Common myeloid progenitor, CD34-positive (primary cell): ENCODE measurements at regions not wholly inside any gene's neighbourhood (a gene's known extent, or its start where the extent isn't known, plus 50 kb on each side); places are given as distances from the start of the nearest gene placed in this dataset.

Experiments
- CTCF ChIA-PET: fragments of 350-600 bp; sonication (Branson Sonifier 250); formaldehyde crosslinking; loops from one replicate; lab custom pipeline; 2021; ENCODE audit warnings: antibody characterized with exemption; lab: Charles Lee
- POLR2A ChIA-PET: fragments of 350-600 bp; sonication (Branson Sonifier 250); formaldehyde crosslinking; loops from one replicate; lab custom pipeline; 2021; ENCODE audit warnings: antibody characterized with exemption; lab: Charles Lee
- DNase-seq, 3 donors: peaks; one replicate each; pipeline versions ENCODE4 v3.0.0 to v3.0.0-alpha.2; 2013
- H3K27ac ChIP-seq, 2 experiments: 1 replicate in 1 of 2; 2 replicates in 1 of 2; pipeline ENCODE4 v1.7.0; 2013; ENCODE audit warnings: inconsistent platforms in 2 of 2, low read length in 2 of 2, mild to moderate bottlenecking in 2 of 2, low read depth in 1 of 2, moderate library complexity in 1 of 2; ENCODE audit not compliant: severe bottlenecking in 2 of 2, insufficient read depth in 1 of 2, poor library complexity in 1 of 2
- H3K27me3 ChIP-seq, 5 experiments: replicated peaks in 2 of 5; 1 replicate in 3 of 5; 2 replicates in 2 of 5; pipeline versions ENCODE4 v1.6.1 to v1.7.0; 2013; ENCODE audit warnings: low read length in 4 of 5, mild to moderate bottlenecking in 2 of 5, moderate library complexity in 2 of 5, inconsistent platforms in 1 of 5; ENCODE audit not compliant: insufficient read depth in 5 of 5, control insufficient read depth in 4 of 5
- H3K36me3 ChIP-seq, 4 experiments: 1 replicate in 2 of 4; 2 replicates in 2 of 4; pipeline versions ENCODE4 v1.6.1 to v1.7.0; 2013; ENCODE audit warnings: low read length in 3 of 4, control low read depth in 1 of 4, mild to moderate bottlenecking in 1 of 4; ENCODE audit not compliant: control insufficient read depth in 4 of 4, insufficient read depth in 4 of 4
- H3K4me1 ChIP-seq, 4 experiments: 1 replicate in 3 of 4; 2 replicates in 1 of 4; pipeline versions ENCODE4 v1.6.1 to v1.7.1; 2013; ENCODE audit warnings: low read length in 3 of 4, mild to moderate bottlenecking in 3 of 4, control low read depth in 1 of 4, inconsistent platforms in 1 of 4, moderate library complexity in 1 of 4; ENCODE audit not compliant: control insufficient read depth in 4 of 4, insufficient read depth in 4 of 4; ENCODE audit errors: control extremely low read depth in 1 of 4
- H3K4me3 ChIP-seq, 7 experiments: 1 replicate in 4 of 7; 2 replicates in 3 of 7; pipeline versions ENCODE4 v1.5.1 to v1.7.0; 2013; ENCODE audit warnings: mild to moderate bottlenecking in 7 of 7, low read length in 6 of 7, moderate library complexity in 6 of 7, inconsistent platforms in 2 of 7, low read depth in 2 of 7, control low read depth in 1 of 7; ENCODE audit not compliant: insufficient read depth in 4 of 7, control insufficient read depth in 1 of 7; ENCODE audit errors: extremely low read depth in 1 of 7
- H3K9me3 ChIP-seq, 5 experiments: 1 replicate in 4 of 5; 2 replicates in 1 of 5; pipeline versions ENCODE4 v1.6.1 to v1.7.1; 2013; ENCODE audit warnings: low read length in 4 of 5, mild to moderate bottlenecking in 2 of 5, inconsistent platforms in 1 of 5, low read depth in 1 of 5, moderate library complexity in 1 of 5; ENCODE audit not compliant: control insufficient read depth in 4 of 5, insufficient read depth in 2 of 5; ENCODE audit errors: control extremely low read depth in 1 of 5
- WGBS: methylation state at CpG from one replicate; pipeline ENCODE4 v1.1.5; 2013; ENCODE audit not compliant: insufficient coverage; 5-methylcytosine and 5-hydroxymethylcytosine counted together

DNA sequence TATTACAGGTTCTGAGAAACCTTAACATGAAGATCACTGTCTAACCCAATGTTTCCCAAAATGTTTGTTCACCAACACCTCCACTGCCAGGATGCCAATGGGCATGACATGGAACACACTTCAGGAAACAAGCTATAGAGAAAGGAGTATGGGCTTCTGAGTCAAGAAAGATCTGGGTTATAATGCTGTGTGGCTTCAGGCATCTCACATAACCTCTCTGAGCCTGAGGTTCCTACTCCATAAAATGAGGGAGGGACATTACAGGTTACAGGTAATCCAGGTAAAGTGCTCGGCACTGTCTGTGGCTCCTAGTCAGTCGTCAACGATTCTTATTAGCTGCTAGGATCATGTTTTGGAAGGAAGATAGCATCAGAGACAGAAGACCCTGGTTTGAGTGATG is 126.4 kb upstream of the SMAD3 start:
- Histone ChIP-seq H3K4me3 (no peak overlapping the region), H3K4me1 (no peaks in the 10 kb centered on the region), H3K27ac (no peak overlapping the region), H3K27me3 (no peaks in the 10 kb centered on the region), H3K36me3 (no peaks in the 10 kb centered on the region), H3K9me3 (peaks cover 0 to 10% (median 7%) of the 10 kb centered on the region in 5 experiments)
- ChIA-PET POLR2A (no interaction called here), CTCF (interaction anchor here (0.8 to 1.6 kb wide), 2 partner anchors 9 to 38 kb away, joined by 3 to 4 read pairs; no protein-coding TSS in a partner anchor)
- 92% methylated on average over 3 of the region's 3 CpGs for WGBS
- no peak for DNase-seq

DNA sequence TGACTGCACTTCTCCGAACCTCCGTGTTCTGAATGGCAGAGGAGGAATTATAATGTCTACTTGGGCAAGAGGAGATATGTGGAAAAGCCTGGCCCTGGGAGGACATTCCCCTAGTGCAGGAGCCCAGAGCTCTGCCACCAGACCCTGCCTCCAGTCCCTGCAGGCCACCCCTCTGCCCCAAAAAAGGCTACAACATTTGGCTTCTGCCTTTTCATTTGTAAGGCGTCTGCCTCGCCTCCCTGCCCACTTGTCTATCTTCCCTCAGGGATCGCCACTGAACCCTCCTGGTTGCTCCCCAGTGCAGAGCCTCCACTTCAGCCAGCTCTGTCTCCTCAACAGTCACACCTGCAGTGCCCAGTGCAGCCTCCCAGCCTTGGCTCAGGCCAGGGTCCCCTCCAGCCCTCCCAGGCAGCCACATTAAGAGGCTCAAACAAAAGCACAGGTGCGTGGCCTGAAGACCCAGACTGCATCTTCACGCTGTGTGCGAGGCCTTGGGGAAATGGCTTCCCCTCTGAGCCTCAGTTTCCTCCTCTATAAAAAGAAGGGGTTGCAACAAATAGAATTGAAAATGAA is 125.9 kb upstream of the SMAD3 start:
- DNase-seq, result no peak
- WGBS, result 100% methylated on average over 6 of the region's 8 CpGs
- ChIA-PET POLR2A (no interaction called here), CTCF (interaction anchor here (0.8 to 1.6 kb wide), 2 partner anchors 9 to 39 kb away, joined by 3 to 4 read pairs; no protein-coding TSS in a partner anchor)
- Histone ChIP-seq H3K27me3 (no peaks in the 10 kb centered on the region), H3K4me1 (no peaks in the 10 kb centered on the region), H3K27ac (no peak overlapping the region), H3K36me3 (no peaks in the 10 kb centered on the region), H3K4me3 (no peak overlapping the region), H3K9me3 (peaks cover 0 to 5% (median 1%) of the 10 kb centered on the region in 5 experiments)

DNA sequence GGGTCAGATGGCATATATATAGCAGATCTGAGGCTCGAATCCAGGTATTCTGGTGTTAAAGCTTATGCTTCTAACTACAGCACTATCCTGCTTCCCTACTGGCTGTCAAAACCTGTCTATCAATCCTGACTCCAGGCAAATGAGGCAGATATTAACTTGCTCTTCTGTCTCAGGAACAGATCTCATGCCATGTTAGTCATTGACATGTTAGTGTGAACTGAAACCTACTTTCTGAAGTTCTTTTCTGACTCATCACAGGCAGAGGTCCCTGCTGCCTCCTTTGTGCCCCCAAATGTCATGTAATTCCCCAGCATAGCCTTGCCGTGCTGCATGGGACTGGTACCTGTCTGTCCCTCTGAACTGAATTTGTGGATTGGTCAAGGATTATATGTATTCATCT is 125.0 kb upstream of the SMAD3 start:
- Histone ChIP-seq H3K4me1 (no peaks in the 10 kb centered on the region), H3K4me3 (no peak overlapping the region), H3K36me3 (no peaks in the 10 kb centered on the region), H3K27ac (no peak overlapping the region), H3K9me3 (peaks cover 0 to 5% (median 0%) of the 10 kb centered on the region in 5 experiments), H3K27me3 (no peaks in the 10 kb centered on the region)
- DNase-seq, result no peak
- ChIA-PET POLR2A (interaction anchor here (0.5 kb wide), 1 partner anchor 313 kb away, joined by 3 read pairs; no protein-coding TSS in a partner anchor), CTCF (interaction anchor here (2.2 kb wide), 1 partner anchor 18 kb away, joined by 5 read pairs; no protein-coding TSS in a partner anchor)
- 96% methylated on average over 2 of the region's 2 CpGs for WGBS

DNA sequence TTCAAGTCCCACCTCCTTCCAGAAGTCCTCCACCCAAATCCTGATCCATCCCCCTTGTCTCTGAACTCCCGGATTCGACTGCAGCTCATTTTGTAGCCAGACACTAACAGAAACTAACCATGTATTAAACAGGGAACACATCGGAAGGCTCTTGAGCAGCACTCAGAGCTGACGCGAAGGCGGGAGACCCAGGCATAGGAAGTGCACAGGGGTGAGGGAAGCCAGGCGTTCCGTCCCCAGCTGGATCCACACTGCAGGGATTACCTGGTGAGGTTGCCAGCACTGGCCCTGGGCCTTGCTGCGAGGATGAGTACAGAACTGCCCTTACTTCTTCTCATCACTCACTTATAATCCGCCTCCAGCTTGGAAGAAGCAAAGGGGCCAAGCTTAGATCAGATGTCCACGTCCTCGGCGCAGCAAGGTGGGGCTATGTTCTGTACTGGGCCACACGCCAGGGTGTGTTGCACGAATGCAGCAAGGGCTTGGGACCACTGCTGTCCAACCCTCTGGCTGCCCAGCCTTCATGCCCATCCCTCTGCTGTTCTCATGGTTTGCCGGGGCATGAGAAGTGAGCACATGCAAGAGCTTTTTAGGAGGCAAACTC is 124.2 kb upstream of the SMAD3 start:
- WGBS, result 96% methylated on average over 12 of the region's 16 CpGs
- no peaks in the 10 kb centered on the region for H3K4me1 ChIP-seq
- no peaks in the 10 kb centered on the region for H3K36me3 ChIP-seq
- no peaks in the 10 kb centered on the region for H3K27me3 ChIP-seq
- H3K27ac ChIP-seq, result no peak overlapping the region
- no peak for DNase-seq
- H3K9me3 ChIP-seq, result peaks cover 0 to 5% (median 0%) of the 10 kb centered on the region in 5 experiments
- CTCF ChIA-PET, result interaction anchor here (0.7 to 2.2 kb wide), 4 partner anchors 9 to 364 kb away, joined by 3 to 5 read pairs (median 4); no protein-coding TSS in a partner anchor
- POLR2A ChIA-PET, result interaction anchor here (0.5 kb wide), 1 partner anchor 313 kb away, joined by 3 read pairs; no protein-coding TSS in a partner anchor
- no peak overlapping the region for H3K4me3 ChIP-seq

- 81% methylated on average over 2 of the region's 3 CpGs for WGBS
- CTCF ChIA-PET, result interaction anchor here (0.9 to 5.5 kb wide), 5 partner anchors 10 to 363 kb away, joined by 3 to 39 read pairs (median 5); no protein-coding TSS in a partner anchor
Observed at GRCh38 chr15:66941791-66942190, 123.6 kb upstream of the SMAD3 start.

GRCh38 chr15:66942649-66943390 is 122.6 kb upstream of the SMAD3 start:
- H3K4me1 ChIP-seq, result no peaks in the 10 kb centered on the region
- H3K27me3 ChIP-seq, result no peaks in the 10 kb centered on the region
- CTCF ChIA-PET, result interaction anchor here (0.9 to 5.5 kb wide), 3 partner anchors 15 to 362 kb away, joined by 3 to 39 read pairs (median 5); no protein-coding TSS in a partner anchor
- H3K4me3 ChIP-seq, result no peak overlapping the region
- POLR2A ChIA-PET, result no interaction called here
- H3K9me3 ChIP-seq, result peaks cover 0 to under 1% (median 0%) of the 10 kb centered on the region in 5 experiments
- no peaks in the 10 kb centered on the region for H3K36me3 ChIP-seq
- WGBS, result 97% methylated on average over 6 of the region's 11 CpGs
- DNase-seq, result no peak
- no peak overlapping the region for H3K27ac ChIP-seq

More at GRCh38 chr15:66941791-66942190, 123.6 kb upstream of the SMAD3 start:
- Histone ChIP-seq H3K27ac (no peak overlapping the region), H3K27me3 (no peaks in the 10 kb centered on the region), H3K4me3 (no peak overlapping the region), H3K9me3 (peaks cover 0 to 5% (median 0%) of the 10 kb centered on the region in 5 experiments), H3K4me1 (no peaks in the 10 kb centered on the region), H3K36me3 (no peaks in the 10 kb centered on the region)
- DNase-seq, result no peak
- POLR2A ChIA-PET, result no interaction called here
